ENCODE measurements at regions not wholly inside any gene's neighbourhood (a gene's known extent, or its start where the extent isn't known, plus 50 kb on each side); places are given as distances from the start of the nearest gene placed in this dataset.
A peak's percentile ranks its signal among the peaks of the same experiment; 100 is the strongest.

DNA sequence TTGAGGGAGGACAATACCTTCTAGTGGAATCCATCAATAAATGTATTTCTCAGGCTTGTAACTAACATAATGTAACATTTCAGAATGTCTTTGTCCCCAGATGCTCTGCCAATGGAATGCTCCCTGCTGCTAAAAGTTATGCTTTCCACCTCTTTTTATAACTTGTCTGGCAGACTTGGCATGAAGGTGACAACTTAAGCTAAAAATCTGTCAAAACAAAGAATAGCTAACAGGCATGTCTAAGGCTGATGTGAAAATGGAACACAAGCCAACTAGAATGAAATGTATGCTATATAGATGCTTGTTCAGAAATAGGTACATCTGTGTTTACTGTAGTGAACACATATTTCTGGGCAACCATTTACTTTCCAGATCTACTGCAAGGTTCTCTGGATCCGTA, 467.9 kb downstream of the MRPL39 start:
- Histone ChIP-seq H3K9me2 (ENCODE audit: insufficient read depth) (no peaks in the 10 kb centered on the region), H3K4me2 (ENCODE audit: unreplicated experiment) (no peak overlapping the region), H4K20me1 (ENCODE audit: insufficient read depth) (no peaks in the 10 kb centered on the region), H3K4me3 (no peak overlapping the region), H3F3A (ENCODE audit: insufficient read depth) (no peaks in the 10 kb centered on the region), H3K9me3 (ENCODE audit: low read depth) (no peaks in the 10 kb centered on the region), H3K27ac (no peak overlapping the region), H3K36me3 (ENCODE audit: low read depth) (no peaks in the 10 kb centered on the region), H3K27me3 (replicated peaks; ENCODE audit: insufficient read depth) (no peaks in the 10 kb centered on the region), H3K9ac (no peak overlapping the region), H2AFZ (no peak overlapping the region), H3K4me1 (ENCODE audit: insufficient read depth) (no peaks in the 10 kb centered on the region), H3K79me2 (ENCODE audit: insufficient read depth) (no peaks in the 10 kb centered on the region)
- TF ChIP-seq EZH2 (IDR thresholded peaks at IDR 0.05; ENCODE audit: insufficient read depth, poor library complexity, severe bottlenecking): no peak
- no peak for TF ChIP-seq EZH2phosphoT487 (IDR thresholded peaks at IDR 0.05; ENCODE audit: insufficient read depth, low read depth)
- 0 to 7% methylated on average over 1 of the region's 1 CpG for WGBS, 2 experiments (ENCODE audit: low coverage in 1 of 2, low lambda C conversion rate in 2 of 2, missing lambda C conversion rate in 2 of 2)
- in situ Hi-C loops (cut with MboI): no loop called here
- no peak for DNase-seq

DNA sequence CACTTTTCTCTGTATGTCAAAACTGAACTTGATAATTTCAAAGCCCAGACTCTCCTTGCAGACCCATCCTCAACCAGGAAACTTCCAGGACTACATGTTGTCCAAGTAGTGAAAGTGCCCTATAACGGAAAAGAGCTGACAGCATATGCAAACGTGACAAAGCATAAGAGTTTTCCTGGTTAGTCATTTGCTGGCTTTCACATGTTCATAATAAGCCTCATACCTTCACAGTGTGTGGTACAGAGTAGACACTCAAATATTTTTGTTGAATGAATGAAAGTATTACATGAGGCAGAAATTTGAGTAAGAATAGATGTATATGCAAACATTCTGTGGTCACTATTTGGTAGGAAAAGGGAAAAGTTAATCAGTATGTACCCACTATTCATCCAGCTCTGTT, 473.3 kb downstream of the MRPL39 start:
- WGBS, 2 experiments (ENCODE audit: low coverage in 1 of 2, low lambda C conversion rate in 2 of 2, missing lambda C conversion rate in 2 of 2): 7 to 9% methylated on average over 2 of the region's 2 CpGs
- Histone ChIP-seq H3K27ac (no peak overlapping the region), H3K9me3 (ENCODE audit: low read depth) (no peaks in the 10 kb centered on the region), H4K20me1 (ENCODE audit: insufficient read depth) (no peaks in the 10 kb centered on the region), H3K79me2 (ENCODE audit: insufficient read depth) (no peaks in the 10 kb centered on the region), H3F3A (ENCODE audit: insufficient read depth) (no peaks in the 10 kb centered on the region), H3K4me3 (no peak overlapping the region), H3K36me3 (ENCODE audit: low read depth) (no peaks in the 10 kb centered on the region), H3K4me1 (ENCODE audit: insufficient read depth) (no peaks in the 10 kb centered on the region), H3K9ac (no peak overlapping the region), H3K9me2 (ENCODE audit: insufficient read depth) (no peaks in the 10 kb centered on the region), H3K27me3 (replicated peaks; ENCODE audit: insufficient read depth) (no peaks in the 10 kb centered on the region), H3K4me2 (ENCODE audit: unreplicated experiment) (no peak overlapping the region), H2AFZ (no peak overlapping the region)
- TF ChIP-seq EZH2 (IDR thresholded peaks at IDR 0.05; ENCODE audit: insufficient read depth, poor library complexity, severe bottlenecking): no peak
- TF ChIP-seq EZH2phosphoT487 (IDR thresholded peaks at IDR 0.05; ENCODE audit: insufficient read depth, low read depth): no peak
- in situ Hi-C loops (cut with MboI): no loop called here
- peak; percentile 19 for DNase-seq

GRCh38 chr21:25127811-25128210, 479.5 kb downstream of the MRPL39 start:
- 15 to 33% methylated on average over 1 of the region's 1 CpG for WGBS, 2 experiments (ENCODE audit: low coverage in 1 of 2, low lambda C conversion rate in 2 of 2, missing lambda C conversion rate in 2 of 2)
- H3K27ac ChIP-seq: no peak overlapping the region
- H3F3A ChIP-seq (ENCODE audit: insufficient read depth): no peaks in the 10 kb centered on the region
- no peak overlapping the region for H3K9ac ChIP-seq
- no peaks in the 10 kb centered on the region for H3K9me3 ChIP-seq (ENCODE audit: low read depth)
- H2AFZ ChIP-seq: no peak overlapping the region
- in situ Hi-C loops (cut with MboI): no loop called here
- no peak for DNase-seq
- no peak overlapping the region for H3K4me2 ChIP-seq (ENCODE audit: unreplicated experiment)
- H3K36me3 ChIP-seq (ENCODE audit: low read depth): no peaks in the 10 kb centered on the region
- H4K20me1 ChIP-seq (ENCODE audit: insufficient read depth): no peaks in the 10 kb centered on the region
- H3K4me3 ChIP-seq: no peak overlapping the region
- no peaks in the 10 kb centered on the region for H3K27me3 ChIP-seq (replicated peaks; ENCODE audit: insufficient read depth)
- H3K79me2 ChIP-seq (ENCODE audit: insufficient read depth): no peaks in the 10 kb centered on the region
- TF ChIP-seq EZH2 (IDR thresholded peaks at IDR 0.05; ENCODE audit: insufficient read depth, poor library complexity, severe bottlenecking) (no peak), EZH2phosphoT487 (IDR thresholded peaks at IDR 0.05; ENCODE audit: insufficient read depth, low read depth) (no peak)
- H3K9me2 ChIP-seq (ENCODE audit: insufficient read depth): no peaks in the 10 kb centered on the region
- no peaks in the 10 kb centered on the region for H3K4me1 ChIP-seq (ENCODE audit: insufficient read depth)

- Histone ChIP-seq H3K4me2 (ENCODE audit: unreplicated experiment) (no peak overlapping the region), H3K4me3 (no peak overlapping the region), H3K4me1 (ENCODE audit: insufficient read depth) (no peaks in the 10 kb centered on the region), H3K79me2 (ENCODE audit: insufficient read depth) (no peaks in the 10 kb centered on the region), H4K20me1 (ENCODE audit: insufficient read depth) (no peaks in the 10 kb centered on the region), H3K27me3 (replicated peaks; ENCODE audit: insufficient read depth) (no peaks in the 10 kb centered on the region), H3K9me2 (ENCODE audit: insufficient read depth) (no peaks in the 10 kb centered on the region), H3K9me3 (ENCODE audit: low read depth) (no peaks in the 10 kb centered on the region), H2AFZ (no peak overlapping the region), H3K36me3 (ENCODE audit: low read depth) (no peaks in the 10 kb centered on the region), H3K27ac (no peak overlapping the region), H3F3A (ENCODE audit: insufficient read depth) (no peaks in the 10 kb centered on the region), H3K9ac (no peak overlapping the region)
- in situ Hi-C loops (cut with MboI): no loop called here
- TF ChIP-seq EZH2 (IDR thresholded peaks at IDR 0.05; ENCODE audit: insufficient read depth, poor library complexity, severe bottlenecking): no peak
- DNase-seq: no peak
- 24 to 29% methylated on average over 1 of the region's 1 CpG for WGBS, 2 experiments (ENCODE audit: low coverage in 1 of 2, low lambda C conversion rate in 2 of 2, missing lambda C conversion rate in 2 of 2)
Observed at GRCh38 chr21:25127007-25127406, 480.3 kb downstream of the MRPL39 start.

DNA sequence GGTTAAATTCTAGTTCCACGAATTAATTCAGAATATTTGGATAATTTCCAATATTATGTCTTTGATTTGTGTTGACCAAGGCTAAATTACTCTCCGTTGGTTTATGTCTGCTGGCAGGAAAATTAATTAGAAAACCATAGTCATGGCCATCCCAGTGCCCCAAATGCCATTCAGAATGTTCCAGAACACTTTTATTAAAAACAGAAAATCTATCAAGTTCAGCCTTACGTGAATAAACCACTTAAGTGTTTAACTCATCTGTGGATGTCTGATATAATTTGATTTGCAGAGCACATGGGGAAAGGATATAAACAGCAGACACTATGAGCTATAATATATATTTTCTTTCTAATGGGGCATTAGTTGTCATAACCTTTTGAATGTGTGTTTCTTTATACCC, 480.7 kb downstream of the MRPL39 start:
- Histone ChIP-seq H3F3A (ENCODE audit: insufficient read depth) (no peaks in the 10 kb centered on the region), H4K20me1 (ENCODE audit: insufficient read depth) (no peaks in the 10 kb centered on the region), H3K9me3 (ENCODE audit: low read depth) (no peaks in the 10 kb centered on the region), H2AFZ (no peak overlapping the region), H3K9me2 (ENCODE audit: insufficient read depth) (no peaks in the 10 kb centered on the region), H3K4me1 (ENCODE audit: insufficient read depth) (no peaks in the 10 kb centered on the region), H3K4me2 (ENCODE audit: unreplicated experiment) (no peak overlapping the region), H3K79me2 (ENCODE audit: insufficient read depth) (no peaks in the 10 kb centered on the region), H3K27me3 (replicated peaks; ENCODE audit: insufficient read depth) (no peaks in the 10 kb centered on the region), H3K36me3 (ENCODE audit: low read depth) (no peaks in the 10 kb centered on the region), H3K9ac (no peak overlapping the region), H3K4me3 (no peak overlapping the region), H3K27ac (no peak overlapping the region)
- in situ Hi-C loops (cut with MboI): no loop called here
- TF ChIP-seq EZH2phosphoT487 (IDR thresholded peaks at IDR 0.05; ENCODE audit: insufficient read depth, low read depth) (no peak), EZH2 (IDR thresholded peaks at IDR 0.05; ENCODE audit: insufficient read depth, poor library complexity, severe bottlenecking) (no peak)
- 10 to 17% methylated on average over 3 of the region's 3 CpGs for WGBS, 2 experiments (ENCODE audit: low coverage in 1 of 2, low lambda C conversion rate in 2 of 2, missing lambda C conversion rate in 2 of 2)
- DNase-seq: no peak

All from GM23248 (cell line).